IMR-90 (cell line): ENCODE measurements at regions not wholly inside any gene's neighbourhood (a gene's known extent, or its start where the extent isn't known, plus 50 kb on each side); places are given as distances from the start of the nearest gene placed in this dataset.

Experiments
- ATAC-seq: fragments of 200-7000 bp; cut with Tn5 transposase; 2 replicates; pipeline ENCODE4 v1.9.1; 2020; ENCODE audit warnings: low read depth, mild to moderate bottlenecking, moderate library complexity
- BruUV-seq: library from RNA; stranded (reverse); fragments of 400-500 nt; replicated peaks from 2 replicates; lab custom pipeline; 2021; lab: Mats Ljungman, UMichigan
- CTCF ChIA-PET: fragments of 300-600 bp; formaldehyde crosslinking; extraction: SDS; loops from one replicate; lab custom pipeline; 2021; ENCODE audit warnings: antibody characterized with exemption; lab: Yijun Ruan, JAX
- POLR2A ChIA-PET: fragments of 300-600 bp; sonication (Branson Sonifier 250); formaldehyde crosslinking; loops from one replicate; lab custom pipeline; 2022; ENCODE audit warnings: antibody characterized with exemption; ENCODE audit not compliant: unreplicated experiment; lab: Charles Lee
- DNase-seq: peaks from one replicate; pipeline ENCODE4 v3.0.0; 2013
- H2AFZ ChIP-seq: replicated peaks from 2 replicates; pipeline ENCODE3; 2013; ENCODE audit warnings: low read length, mild to moderate bottlenecking; ENCODE audit not compliant: poor library complexity
- H2AK5ac ChIP-seq: 2 replicates; pipeline ENCODE4 v1.6.1; 2013; ENCODE audit warnings: low read depth, low read length, inconsistent platforms
- H2AK9ac ChIP-seq: replicated peaks from 2 replicates; pipeline ENCODE3; 2013; ENCODE audit warnings: mild to moderate bottlenecking, low read depth, low read length, moderate library complexity; ENCODE audit not compliant: poor library complexity
- H2BK120ac ChIP-seq: 2 replicates; pipeline ENCODE4 v1.6.1; 2013; ENCODE audit warnings: low read depth, low read length, inconsistent platforms
- H2BK15ac ChIP-seq: 3 replicates; pipeline ENCODE4 v1.6.1; 2013; ENCODE audit warnings: low read depth, low read length, inconsistent platforms
- H2BK20ac ChIP-seq: 2 replicates; pipeline ENCODE4 v1.6.1; 2013; ENCODE audit warnings: low read depth, mild to moderate bottlenecking, inconsistent platforms, low read length, moderate library complexity
- H2BK5ac ChIP-seq: 2 replicates; pipeline ENCODE4 v1.6.1; 2013; ENCODE audit warnings: mild to moderate bottlenecking, low read depth, low read length, inconsistent platforms; ENCODE audit not compliant: poor library complexity, severe bottlenecking
- H3K14ac ChIP-seq: replicated peaks from 2 replicates; pipeline ENCODE4 v1.6.1; 2013; ENCODE audit warnings: low read depth, low read length, inconsistent platforms
- H3K18ac ChIP-seq: 2 replicates; pipeline ENCODE4 v1.6.1; 2013; ENCODE audit warnings: low read depth, low read length, control low read depth
- H3K23ac ChIP-seq: 2 replicates; pipeline ENCODE4 v1.6.1; 2013; ENCODE audit warnings: low read depth, low read length, inconsistent platforms
- H3K27ac ChIP-seq: 2 replicates; pipeline ENCODE4 v1.5.1; 2013; ENCODE audit warnings: mild to moderate bottlenecking, control low read depth, low read length; ENCODE audit not compliant: insufficient read depth
- H3K27me3 ChIP-seq: 2 replicates; pipeline ENCODE4 v1.6.1; 2013; ENCODE audit warnings: low read length; ENCODE audit not compliant: control insufficient read depth, insufficient read depth
- H3K36me3 ChIP-seq: 2 replicates; pipeline ENCODE4 v1.6.1; 2013; ENCODE audit warnings: low read length, mixed read lengths; ENCODE audit not compliant: control insufficient read depth, insufficient read depth
- H3K4ac ChIP-seq: 2 replicates; pipeline ENCODE4 v1.6.1; 2013; ENCODE audit warnings: low read depth, low read length, inconsistent platforms
- H3K4me1 ChIP-seq: 2 replicates; pipeline ENCODE4 v1.6.1; 2013; ENCODE audit warnings: low read length, mixed read lengths; ENCODE audit not compliant: control insufficient read depth, insufficient read depth
- H3K4me2 ChIP-seq: 2 replicates; pipeline ENCODE4 v1.6.1; 2013; ENCODE audit warnings: low read depth, mild to moderate bottlenecking, control low read depth, low read length, moderate library complexity
- H3K4me3 ChIP-seq: 2 replicates; pipeline ENCODE4 v1.5.1; 2013; ENCODE audit warnings: low read depth, mild to moderate bottlenecking, control low read depth, low read length, moderate library complexity; ENCODE audit not compliant: insufficient read depth
- H3K56ac ChIP-seq: 2 replicates; pipeline ENCODE4 v1.6.1; 2013; ENCODE audit warnings: low read length, inconsistent platforms; ENCODE audit not compliant: insufficient read depth; ENCODE audit errors: extremely low read depth
- H3K79me1 ChIP-seq, 2 experiments: 2 replicates each; pipeline ENCODE4 v1.6.1; 2013; ENCODE audit warnings: low read length in 2 of 2, inconsistent platforms in 1 of 2, low read depth in 1 of 2
- H3K9ac ChIP-seq: 2 replicates; pipeline ENCODE4 v1.6.1; 2013; ENCODE audit warnings: low read depth, low read length, control low read depth
- H3K9me1 ChIP-seq: 2 replicates; pipeline ENCODE4 v1.6.1; 2013; ENCODE audit warnings: low read length, inconsistent platforms; ENCODE audit not compliant: insufficient read depth
- H3K9me3 ChIP-seq: 2 replicates; pipeline ENCODE4 v1.6.1; 2013; ENCODE audit warnings: low read length; ENCODE audit not compliant: control insufficient read depth, insufficient read depth
- H4K20me1 ChIP-seq: 2 replicates; pipeline ENCODE4 v1.6.1; 2013; ENCODE audit warnings: low read length, inconsistent platforms; ENCODE audit not compliant: insufficient read depth
- H4K5ac ChIP-seq: 2 replicates; pipeline ENCODE4 v1.6.1; 2013; ENCODE audit warnings: mild to moderate bottlenecking, low read depth, low read length, control low read depth
- H4K8ac ChIP-seq, 2 experiments: 2 replicates each; pipeline ENCODE4 v1.6.1; 2013; ENCODE audit warnings: low read depth in 2 of 2, low read length in 2 of 2, control low read depth in 1 of 2, inconsistent platforms in 1 of 2
- H4K91ac ChIP-seq: 2 replicates; pipeline ENCODE4 v1.6.1; 2013; ENCODE audit warnings: low read depth, low read length, inconsistent platforms; ENCODE audit not compliant: insufficient read depth
- BHLHE40 ChIP-seq: fragments of 150-350 bp; IDR thresholded peaks from 2 replicates; pipeline ENCODE4 v1.6.1; 2016; ENCODE audit warnings: mild to moderate bottlenecking, low read depth, low read length
- CEBPB ChIP-seq: IDR thresholded peaks from 2 replicates; pipeline ENCODE4 v1.6.1; 2012; ENCODE audit warnings: low read depth, low read length, improper control_type of control experiment
- CHD1 ChIP-seq: IDR thresholded peaks from 2 replicates; pipeline ENCODE4 v1.6.1; 2012; ENCODE audit warnings: low read depth, low read length, improper control_type of control experiment
- ELK1 ChIP-seq: fragments of 150-350 bp; IDR thresholded peaks from 2 replicates; pipeline ENCODE4 v1.6.1; 2016; ENCODE audit warnings: low read depth, mild to moderate bottlenecking, low read length, moderate library complexity, borderline replicate concordance
- RCOR1 ChIP-seq: IDR thresholded peaks from 2 replicates; pipeline ENCODE4 v1.6.1; 2012; ENCODE audit warnings: mild to moderate bottlenecking, low read length, improper control_type of control experiment; ENCODE audit not compliant: insufficient replicate concordance
- WGBS, 2 experiments: methylation state at CpG; one replicate each; pipeline versions ENCODE4 v1.1.5 to v1.1.7; 2013; ENCODE audit warnings: missing lambda C conversion rate in 2 of 2; ENCODE audit not compliant: insufficient read length in 1 of 2; ENCODE audit errors: extremely low coverage in 2 of 2; 5-methylcytosine and 5-hydroxymethylcytosine counted together
- dilution Hi-C: fragments of 300-500 bp; cut with HindIII; formaldehyde crosslinking; loops from one replicate; pipeline ENCODE4 v1.14.3; 2018; ENCODE audit warnings: low sequenced_read_pairs; ENCODE audit not compliant: unreplicated experiment
- in situ Hi-C: fragments of 300-500 bp; cut with MboI; formaldehyde crosslinking; loops from 3 replicates; pipeline ENCODE4 v1.14.3; 2019; ENCODE audit warnings: low sequenced_read_pairs, inconsistent platforms, mixed read lengths
- intact Hi-C: fragments of 100-400 bp; cut with micrococcal nuclease; formaldehyde crosslinking; loops from 2 replicates; pipeline ENCODE4 v1.10.0; 2022
- TF ChIP-seq, protein P1 (sequence below): fragments of 150-350 bp; IDR thresholded peaks from 2 replicates; pipeline ENCODE4 v1.6.1; 2017; ENCODE audit warnings: mild to moderate bottlenecking, antibody characterized with exemption, low read length, low read depth

DNA sequence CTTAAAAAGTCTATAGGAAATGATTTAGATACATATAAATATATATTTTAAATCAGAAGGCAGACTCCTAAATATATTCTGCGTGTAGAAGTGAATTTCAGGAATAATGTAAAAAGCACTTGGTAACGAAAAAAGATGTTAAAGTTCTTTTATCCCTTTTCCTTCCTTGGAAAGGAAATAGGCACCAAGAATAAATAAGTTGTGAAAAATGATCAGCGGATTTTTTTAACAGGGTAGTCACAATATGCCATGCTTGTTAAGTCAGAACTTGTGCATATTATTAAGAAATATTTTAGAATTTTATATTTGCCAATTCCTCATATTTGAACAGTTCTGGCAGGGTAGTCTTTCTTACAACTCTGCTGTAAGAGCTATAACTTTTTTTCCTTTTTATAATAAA, 173.8 kb downstream of the CD83 start:
- H2BK5ac ChIP-seq: no peak overlapping the region
- peaks cover 16% of the 10 kb centered on the region for H3K27me3 ChIP-seq
- no peak overlapping the region for H2BK20ac ChIP-seq
- no peaks in the 10 kb centered on the region for H3K79me1 ChIP-seq
- no peak overlapping the region for H2AFZ ChIP-seq
- H2AK5ac ChIP-seq: no peak overlapping the region
- ATAC-seq (no peak), DNase-seq (no peak)
- H2BK120ac ChIP-seq: no peak overlapping the region
- H3K23ac ChIP-seq: no peak overlapping the region
- no peak overlapping the region for H4K5ac ChIP-seq
- intact Hi-C loops: no loop called here
- CTCF ChIA-PET: no interaction called here
- H4K91ac ChIP-seq: no peak overlapping the region
- dilution Hi-C loops: no loop called here
- no peak overlapping the region for H3K56ac ChIP-seq
- no TSS peak for BruUV-seq
- no peaks in the 10 kb centered on the region for H3K9me1 ChIP-seq
- no peaks in the 10 kb centered on the region for H3K9me3 ChIP-seq
- H3K14ac ChIP-seq: no peak overlapping the region
- WGBS, 2 experiments: no CpG with 5 or more reads among the region's 3 CpGs
- in situ Hi-C loops: no loop called here
- H3K9ac ChIP-seq: no peak overlapping the region
- no peak overlapping the region for H2AK9ac ChIP-seq
- no peaks in the 10 kb centered on the region for H3K36me3 ChIP-seq
- no peak overlapping the region for H3K4ac ChIP-seq
- no peak overlapping the region for H3K27ac ChIP-seq
- H4K20me1 ChIP-seq: no peaks in the 10 kb centered on the region
- POLR2A ChIA-PET: no interaction called here
- no peak overlapping the region for H4K8ac ChIP-seq
- H3K4me2 ChIP-seq: no peak overlapping the region
- no peak overlapping the region for H3K4me3 ChIP-seq
- H3K18ac ChIP-seq: no peak overlapping the region
- no peaks in the 10 kb centered on the region for H3K4me1 ChIP-seq
- no peak for TF ChIP-seq ELK1
- TF ChIP-seq CEBPB: no peak
- TF ChIP-seq RCOR1: no peak
- TF ChIP-seq CHD1: no peak
- TF ChIP-seq BHLHE40: no peak
- TF ChIP-seq, protein P1, sequence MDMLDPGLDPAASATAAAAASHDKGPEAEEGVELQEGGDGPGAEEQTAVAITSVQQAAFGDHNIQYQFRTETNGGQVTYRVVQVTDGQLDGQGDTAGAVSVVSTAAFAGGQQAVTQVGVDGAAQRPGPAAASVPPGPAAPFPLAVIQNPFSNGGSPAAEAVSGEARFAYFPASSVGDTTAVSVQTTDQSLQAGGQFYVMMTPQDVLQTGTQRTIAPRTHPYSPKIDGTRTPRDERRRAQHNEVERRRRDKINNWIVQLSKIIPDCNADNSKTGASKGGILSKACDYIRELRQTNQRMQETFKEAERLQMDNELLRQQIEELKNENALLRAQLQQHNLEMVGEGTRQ: no peak
- H2BK15ac ChIP-seq: no peak overlapping the region
